ENCODE measurements at regions not wholly inside any gene's neighbourhood (a gene's known extent, or its start where the extent isn't known, plus 50 kb on each side); places are given as distances from the start of the nearest gene placed in this dataset.
A peak's percentile ranks its signal among the peaks of the same experiment; 100 is the strongest.

DNA sequence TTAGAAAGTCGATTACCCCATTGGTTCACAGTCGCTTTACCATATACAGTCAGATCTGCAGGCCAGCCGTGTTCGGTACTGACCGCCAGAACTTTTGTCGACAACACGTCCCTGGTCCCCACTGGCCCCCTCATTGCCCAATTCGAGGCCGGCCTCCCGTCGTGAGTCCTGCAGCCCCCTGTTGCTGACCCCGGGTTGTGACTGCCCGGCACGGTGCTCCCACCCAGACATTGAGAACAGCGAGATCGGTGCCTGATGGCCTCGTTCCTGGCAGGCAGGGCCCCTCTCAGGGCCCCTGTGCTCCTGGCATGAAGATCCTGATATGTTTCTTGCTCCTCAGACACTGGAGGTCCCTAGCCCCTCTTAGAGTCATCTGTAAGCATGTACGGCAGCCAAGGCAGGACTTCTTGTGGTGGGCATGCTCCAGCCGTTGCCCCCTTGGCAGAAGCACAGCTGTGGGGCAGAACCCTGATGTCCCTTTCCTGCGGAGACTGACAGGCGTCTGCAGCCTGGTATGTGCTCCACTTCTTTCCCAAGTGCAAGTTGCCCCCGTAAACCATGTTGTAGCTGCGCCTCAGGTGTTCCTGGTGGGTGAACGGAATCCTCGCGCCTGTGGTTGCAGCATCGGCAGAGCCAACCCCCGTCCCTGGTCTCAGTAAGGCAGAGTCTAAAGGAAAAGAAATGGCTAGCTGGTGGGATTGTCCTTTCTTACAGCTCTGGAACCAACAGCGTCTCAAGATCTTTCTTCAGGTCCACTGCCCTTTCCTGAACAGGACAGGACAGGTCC, 123.2 kb upstream of the SPACA7 start:
- H3K9me3 Mint-ChIP-seq = peaks cover 0 to 3% (median 0%) of the 10 kb centered on the region in 9 donors
- no peaks in the 10 kb centered on the region for H3K36me3 Mint-ChIP-seq
- no peak overlapping the region for H3K4me3 Mint-ChIP-seq
- H3K27me3 Mint-ChIP-seq = peaks cover 2 to 31% (median 12%) of the 10 kb centered on the region in 5 donors
- H3K27ac Mint-ChIP-seq = peak overlapping the region in 1 of 10 donors; percentile 40
- no peaks in the 10 kb centered on the region for H3K4me1 Mint-ChIP-seq
- no peak for ATAC-seq
- DNase-seq = no peak
- POLR2A ChIA-PET = no interaction called here

GRCh38 chr13:112253631-112254030, 122.5 kb upstream of the SPACA7 start:
- ATAC-seq = no peak
- no peaks in the 10 kb centered on the region for H3K36me3 Mint-ChIP-seq
- no peak for DNase-seq
- peak overlapping the region in 1 of 10 donors; percentile 40 for H3K27ac Mint-ChIP-seq
- H3K4me3 Mint-ChIP-seq = no peak overlapping the region
- H3K27me3 Mint-ChIP-seq = peaks cover 2 to 32% (median 12%) of the 10 kb centered on the region in 5 donors
- POLR2A ChIA-PET = no interaction called here
- H3K9me3 Mint-ChIP-seq = peaks cover 0 to 3% (median 0%) of the 10 kb centered on the region in 9 donors
- no peaks in the 10 kb centered on the region for H3K4me1 Mint-ChIP-seq

- no peak overlapping the region for H3K27ac Mint-ChIP-seq
- H3K9me3 Mint-ChIP-seq = peaks cover 0 to 3% (median 0%) of the 10 kb centered on the region in 9 donors
- H3K4me1 Mint-ChIP-seq = no peaks in the 10 kb centered on the region
- POLR2A ChIA-PET = no interaction called here
- DNase-seq = no peak
- peaks cover 2 to 38% (median 10%) of the 10 kb centered on the region in 5 donors for H3K27me3 Mint-ChIP-seq
- H3K36me3 Mint-ChIP-seq = no peaks in the 10 kb centered on the region
- ATAC-seq = no peak
- H3K4me3 Mint-ChIP-seq = no peak overlapping the region
Measured at GRCh38 chr13:112254061-112254818, 121.9 kb upstream of the SPACA7 start.

GRCh38 chr13:112254900-112255299, 121.3 kb upstream of the SPACA7 start:
- DNase-seq (no peak), ATAC-seq (no peak)
- Mint-ChIP-seq H3K4me3 (no peak overlapping the region), H3K27ac (no peak overlapping the region), H3K36me3 (no peaks in the 10 kb centered on the region), H3K9me3 (peaks cover 0 to 3% (median 0%) of the 10 kb centered on the region in 9 donors), H3K4me1 (no peaks in the 10 kb centered on the region), H3K27me3 (peaks cover 3 to 41% (median 8%) of the 10 kb centered on the region in 5 donors)
- POLR2A ChIA-PET = no interaction called here

- Mint-ChIP-seq H3K27ac (no peak overlapping the region), H3K4me1 (no peaks in the 10 kb centered on the region), H3K36me3 (no peaks in the 10 kb centered on the region), H3K4me3 (no peak overlapping the region), H3K9me3 (peaks cover 0 to 3% (median 0%) of the 10 kb centered on the region in 9 donors), H3K27me3 (peaks cover 0 to 41% (median 8%) of the 10 kb centered on the region in 5 donors)
- POLR2A ChIA-PET = no interaction called here
- ATAC-seq = no peak
- no peak for DNase-seq
Measured at GRCh38 chr13:112255550-112256120, 120.5 kb upstream of the SPACA7 start.

DNA sequence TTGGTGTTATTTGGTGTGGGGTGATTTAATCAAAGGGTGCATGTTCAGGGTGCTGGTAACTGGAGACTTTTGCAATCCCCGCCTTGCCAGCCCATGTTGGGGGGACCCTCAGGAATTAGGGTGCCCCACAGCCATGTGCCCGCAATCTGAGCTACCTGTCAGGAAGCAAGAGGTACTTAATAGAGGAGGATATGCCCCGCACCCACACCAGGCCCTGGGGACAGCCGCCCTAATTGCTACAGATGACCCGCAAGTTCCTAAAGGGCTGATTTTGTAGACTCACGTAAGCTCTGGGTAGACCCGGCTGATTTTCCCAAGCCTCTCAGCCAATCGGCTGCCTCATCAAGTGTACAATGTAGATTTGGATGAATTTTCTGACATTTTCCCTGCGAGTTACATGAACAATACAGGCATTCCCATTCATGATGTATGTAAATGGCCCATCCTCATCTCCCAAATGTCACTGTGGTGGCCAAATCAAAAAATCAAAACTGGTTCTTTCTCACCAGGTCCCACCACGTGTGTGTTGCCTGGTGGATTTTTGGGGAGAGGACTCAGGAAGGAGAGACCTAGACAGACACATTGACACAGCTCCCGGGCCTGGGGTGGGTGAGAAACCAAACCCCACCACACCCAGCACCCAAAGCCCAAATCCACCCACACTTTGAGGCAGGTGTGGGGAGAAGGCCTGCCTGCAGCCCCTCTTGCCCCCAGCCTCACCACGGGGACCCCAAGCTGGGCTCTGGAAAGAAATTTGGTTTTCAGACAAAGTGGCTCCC, 119.2 kb upstream of the SPACA7 start:
- POLR2A ChIA-PET = no interaction called here
- Mint-ChIP-seq H3K27me3 (peaks cover 0 to 36% (median 8%) of the 10 kb centered on the region in 5 donors), H3K4me3 (no peak overlapping the region), H3K4me1 (no peaks in the 10 kb centered on the region), H3K9me3 (peaks cover 0 to 3% (median 0%) of the 10 kb centered on the region in 9 donors), H3K36me3 (no peaks in the 10 kb centered on the region), H3K27ac (no peak overlapping the region)
- DNase-seq = no peak
- ATAC-seq = no peak

GRCh38 chr13:112259511-112259910, 116.6 kb upstream of the SPACA7 start:
- no peak for ATAC-seq
- H3K36me3 Mint-ChIP-seq = no peaks in the 10 kb centered on the region
- no peak overlapping the region for H3K4me3 Mint-ChIP-seq
- H3K27me3 Mint-ChIP-seq = peaks cover 0 to 27% (median 12%) of the 10 kb centered on the region in 5 donors
- H3K4me1 Mint-ChIP-seq = no peaks in the 10 kb centered on the region
- DNase-seq = no peak
- H3K9me3 Mint-ChIP-seq = peaks cover 0 to 3% (median 0%) of the 10 kb centered on the region in 9 donors
- POLR2A ChIA-PET = no interaction called here
- no peak overlapping the region for H3K27ac Mint-ChIP-seq

GRCh38 chr13:112260108-112261055, 115.8 kb upstream of the SPACA7 start:
- Mint-ChIP-seq H3K9me3 (peaks cover 0 to 3% (median 0%) of the 10 kb centered on the region in 9 donors), H3K27ac (no peak overlapping the region), H3K27me3 (peaks cover 0 to 26% (median 9%) of the 10 kb centered on the region in 5 donors), H3K36me3 (no peaks in the 10 kb centered on the region), H3K4me3 (no peak overlapping the region), H3K4me1 (no peaks in the 10 kb centered on the region)
- no peak for DNase-seq
- POLR2A ChIA-PET = no interaction called here
- no peak for ATAC-seq

GRCh38 chr13:112261924-112262323, 114.2 kb upstream of the SPACA7 start:
- no peak overlapping the region for H3K4me3 Mint-ChIP-seq
- DNase-seq (no peak), ATAC-seq (no peak)
- no peaks in the 10 kb centered on the region for H3K36me3 Mint-ChIP-seq
- H3K4me1 Mint-ChIP-seq = no peaks in the 10 kb centered on the region
- H3K27ac Mint-ChIP-seq = no peak overlapping the region
- no peaks in the 10 kb centered on the region for H3K9me3 Mint-ChIP-seq
- POLR2A ChIA-PET = no interaction called here
- H3K27me3 Mint-ChIP-seq = peaks cover 0 to 37% (median 9%) of the 10 kb centered on the region in 5 donors

DNA sequence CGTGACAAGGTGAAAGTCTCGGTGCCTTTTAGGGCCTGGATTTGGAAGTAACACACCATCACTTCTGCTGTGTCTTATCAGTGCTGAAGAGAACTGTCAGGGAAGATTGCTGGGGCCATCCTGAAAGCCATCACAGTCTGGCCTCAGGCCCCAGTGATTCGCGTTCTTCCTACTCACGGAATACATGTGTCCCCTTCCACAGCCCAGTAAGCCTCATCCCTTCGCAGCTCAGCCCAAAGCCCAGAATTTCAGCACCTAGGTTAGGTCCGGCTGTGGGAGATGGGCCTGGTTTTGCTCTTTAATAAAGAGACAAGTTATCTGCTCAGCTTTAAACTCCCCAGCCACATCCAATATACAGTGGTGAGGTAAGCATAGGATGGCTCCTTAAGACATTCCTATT, 113.0 kb upstream of the SPACA7 start:
- DNase-seq (no peak), ATAC-seq (no peak)
- Mint-ChIP-seq H3K4me1 (no peaks in the 10 kb centered on the region), H3K27me3 (peaks cover 0 to 37% (median 9%) of the 10 kb centered on the region in 5 donors), H3K9me3 (no peaks in the 10 kb centered on the region), H3K36me3 (no peaks in the 10 kb centered on the region), H3K27ac (no peak overlapping the region), H3K4me3 (no peak overlapping the region)
- POLR2A ChIA-PET = no interaction called here

DNA sequence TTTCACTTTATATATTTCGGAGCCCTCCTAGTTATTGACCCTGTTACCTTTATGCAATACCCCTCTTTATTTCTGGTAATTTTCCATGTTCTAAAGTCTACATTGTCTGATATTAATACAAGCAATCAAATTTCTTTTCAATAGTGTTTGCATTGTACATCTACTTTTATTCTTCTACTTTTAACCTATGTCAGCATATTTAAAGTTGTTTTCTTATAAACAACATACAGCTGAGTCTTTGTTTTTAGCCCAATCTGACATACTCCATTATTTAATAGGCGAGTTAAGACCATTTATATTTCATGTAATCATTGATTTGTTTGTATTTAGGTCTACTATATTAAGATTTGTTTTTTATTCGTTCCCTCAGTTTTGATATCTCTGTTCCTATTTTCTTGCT, 108.5 kb upstream of the SPACA7 start:
- Mint-ChIP-seq H3K4me1 (no peaks in the 10 kb centered on the region), H3K27me3 (peaks cover 0 to 36% (median 10%) of the 10 kb centered on the region in 5 donors), H3K36me3 (no peaks in the 10 kb centered on the region), H3K27ac (no peak overlapping the region), H3K4me3 (no peak overlapping the region), H3K9me3 (no peaks in the 10 kb centered on the region)
- ATAC-seq (no peak), DNase-seq (no peak)
- POLR2A ChIA-PET = no interaction called here

DNA sequence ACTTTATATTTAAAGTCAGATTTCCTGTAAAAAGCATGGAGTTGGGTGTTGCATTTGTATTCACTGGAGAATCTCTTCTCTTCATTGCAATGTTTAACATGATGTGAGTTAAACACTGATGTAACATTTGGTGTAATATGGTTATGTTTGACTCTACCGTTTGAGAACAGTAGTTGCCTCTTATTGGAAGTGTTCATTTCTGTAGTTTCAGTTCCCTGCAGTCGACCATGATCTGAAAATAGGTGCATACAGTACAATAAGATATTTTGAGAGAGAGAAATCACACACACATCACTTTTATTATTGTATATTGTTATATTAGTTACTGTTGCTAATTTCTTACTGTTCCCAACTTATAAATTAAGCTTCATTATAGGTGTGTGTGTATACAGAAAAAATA, 105.2 kb upstream of the SPACA7 start:
- H3K36me3 Mint-ChIP-seq = peaks cover 0 to 4% (median 0%) of the 10 kb centered on the region in 3 donors
- H3K4me1 Mint-ChIP-seq = no peaks in the 10 kb centered on the region
- POLR2A ChIA-PET = no interaction called here
- H3K27ac Mint-ChIP-seq = no peak overlapping the region
- H3K27me3 Mint-ChIP-seq = peaks cover 5 to 50% (median 25%) of the 10 kb centered on the region in 5 donors
- DNase-seq = no peak
- H3K4me3 Mint-ChIP-seq = no peak overlapping the region
- peaks cover 0 to 3% (median 0%) of the 10 kb centered on the region in 9 donors for H3K9me3 Mint-ChIP-seq
- ATAC-seq = no peak
